Endothelial cell of umbilical vein (primary cell): ENCODE measurements at regions not wholly inside any gene's neighbourhood (a gene's known extent, or its start where the extent isn't known, plus 50 kb on each side); places are given as distances from the start of the nearest gene placed in this dataset.

Experiments
- BruUV-seq: library from RNA; stranded (reverse); fragments of 400-500 nt; replicated peaks from 2 replicates; lab custom pipeline; 2021; lab: Mats Ljungman, UMichigan
- CTCF ChIA-PET: fragments of 300-600, 350-600 bp; sonication (Branson Sonifier 250); formaldehyde crosslinking; loops from one replicate; lab custom pipeline; 2021; ENCODE audit warnings: antibody characterized with exemption, inconsistent platforms; lab: Charles Lee
- POLR2A ChIA-PET: fragments of 300-600, 350-600 bp; sonication (Branson Sonifier 250); formaldehyde crosslinking; loops from one replicate; lab custom pipeline; 2021; ENCODE audit warnings: antibody characterized with exemption, inconsistent platforms; lab: Charles Lee
- DNase-seq: peaks from one replicate; pipeline ENCODE4 v3.0.0-alpha.2; 2011; ENCODE audit warnings: low read depth, low spot score
- FAIRE-seq: peaks from 2 replicates; lab custom pipeline; 2011; peaks lifted over from hg19 to GRCh38; lab: Jason Lieb, UNC
- H2AFZ ChIP-seq: 2 replicates; pipeline ENCODE4 v1.6.0; 2012; ENCODE audit warnings: low read depth, low read length, control low read depth, inconsistent platforms
- H3K27ac ChIP-seq: 2 replicates; pipeline ENCODE4 v1.5.1; 2011; ENCODE audit warnings: low read depth, mild to moderate bottlenecking, control low read depth, low read length, moderate library complexity; ENCODE audit not compliant: insufficient read depth
- H3K27me3 ChIP-seq, 2 experiments: 2 replicates each; pipeline versions ENCODE4 v1.6.0 to v1.6.1; 2011; ENCODE audit warnings: low read length in 2 of 2, mixed read lengths in 1 of 2; ENCODE audit not compliant: control insufficient read depth in 2 of 2, insufficient read depth in 2 of 2
- H3K36me3 ChIP-seq, 2 experiments: 2 replicates in 1 of 2; 3 replicates in 1 of 2; pipeline ENCODE4 v1.5.1; 2011; ENCODE audit warnings: low read length in 2 of 2, mild to moderate bottlenecking in 1 of 2, moderate library complexity in 1 of 2; ENCODE audit not compliant: control insufficient read depth in 2 of 2, insufficient read depth in 2 of 2; ENCODE audit errors: extremely low read depth in 1 of 2
- H3K4me1 ChIP-seq: 3 replicates; pipeline ENCODE4 v1.5.1; 2011; ENCODE audit warnings: mild to moderate bottlenecking, low read length; ENCODE audit not compliant: control insufficient read depth, insufficient read depth; ENCODE audit errors: extremely low read depth
- H3K4me2 ChIP-seq: 2 replicates; pipeline ENCODE4 v1.6.1; 2011; ENCODE audit warnings: low read length, control low read depth, mixed read lengths; ENCODE audit not compliant: insufficient read depth
- H3K4me3 ChIP-seq, 3 experiments: fragments of 200-600 bp in 1 of 3; sonication (generic), shearing (Covaris generic) in 1 of 3; replicated peaks in 1 of 3; 2 replicates each; pipeline ENCODE4 v1.5.1; 2011 to 2016; ENCODE audit warnings: control low read depth in 3 of 3, low read length in 3 of 3, mild to moderate bottlenecking in 2 of 3, inconsistent platforms in 1 of 3, low read depth in 1 of 3, moderate library complexity in 1 of 3; ENCODE audit not compliant: insufficient read depth in 1 of 3
- H3K79me2 ChIP-seq: 2 replicates; pipeline ENCODE4 v1.6.0; 2012; ENCODE audit warnings: low read length, inconsistent platforms; ENCODE audit not compliant: control insufficient read depth, insufficient read depth
- H3K9ac ChIP-seq: replicated peaks from 2 replicates; pipeline ENCODE3; 2011; ENCODE audit warnings: low read length, control low read depth; ENCODE audit not compliant: insufficient read depth; ENCODE audit errors: extremely low read depth
- H3K9me1 ChIP-seq: replicated peaks from 3 replicates; pipeline ENCODE4 v1.6.0; 2011; ENCODE audit warnings: mild to moderate bottlenecking, low read length; ENCODE audit not compliant: control insufficient read depth, insufficient read depth; ENCODE audit errors: extremely low read depth
- H3K9me3 ChIP-seq: replicated peaks from 2 replicates; pipeline ENCODE4 v1.5.1; 2012; ENCODE audit warnings: low read length, inconsistent platforms; ENCODE audit not compliant: control insufficient read depth, insufficient read depth
- H4K20me1 ChIP-seq: replicated peaks from 2 replicates; pipeline ENCODE3; 2011; ENCODE audit warnings: mild to moderate bottlenecking, low read length; ENCODE audit not compliant: control insufficient read depth, insufficient read depth; ENCODE audit errors: extremely low read depth
- CTCF ChIP-seq, 2 donors: IDR thresholded peaks; 1 replicate in 1 of 2; 2 replicates in 1 of 2; pipeline ENCODE4 v1.5.1; 2011; ENCODE audit warnings: low read length in 2 of 2, mild to moderate bottlenecking in 2 of 2, moderate library complexity in 2 of 2, control low read depth in 1 of 2, inconsistent platforms in 1 of 2, low read depth in 1 of 2; ENCODE audit not compliant: insufficient read depth in 1 of 2; ENCODE audit errors: extremely low read depth in 1 of 2
- EZH2 ChIP-seq: IDR thresholded peaks from 2 replicates; pipeline ENCODE4 v1.6.1; 2012; ENCODE audit warnings: borderline replicate concordance, low read depth, mild to moderate bottlenecking, moderate library complexity, low read length, inconsistent platforms; ENCODE audit not compliant: severe bottlenecking
- GATA2 ChIP-seq: IDR thresholded peaks from 2 replicates; pipeline ENCODE4 v1.7.0; 2011; ENCODE audit warnings: low read depth, mild to moderate bottlenecking, moderate library complexity, mixed read lengths, low read length; ENCODE audit not compliant: insufficient read length, insufficient read depth
- JUN ChIP-seq: IDR thresholded peaks from 2 replicates; pipeline ENCODE4 v1.6.1; 2011; ENCODE audit warnings: borderline replicate concordance, low read depth; ENCODE audit not compliant: insufficient read length, insufficient read depth
- MAX ChIP-seq: IDR thresholded peaks from 2 replicates; pipeline ENCODE4 v1.6.1; 2011; ENCODE audit not compliant: insufficient read depth, insufficient read length
- MYC ChIP-seq: IDR thresholded peaks from one replicate; pipeline ENCODE4 v1.6.1; 2011; ENCODE audit warnings: mild to moderate bottlenecking, low read depth, low read length
- POLR2A ChIP-seq: IDR thresholded peaks from 2 replicates; pipeline ENCODE4 v1.6.1; 2012; ENCODE audit warnings: low read depth, mild to moderate bottlenecking, control low read depth, low read length
- POLR2AphosphoS5 ChIP-seq: IDR thresholded peaks from 2 replicates; pipeline ENCODE4 v1.6.1; 2012; ENCODE audit warnings: low read depth, mild to moderate bottlenecking, control low read depth, low read length, moderate library complexity; ENCODE audit not compliant: insufficient read depth
- dilution Hi-C: fragments of 300-500 bp; cut with MboI; formaldehyde crosslinking; loops from one replicate; pipeline ENCODE4 v1.15.0; 2019; ENCODE audit warnings: low sequenced_read_pairs; ENCODE audit not compliant: extremely low pct_ligation_motif_present
- intact Hi-C: fragments of 100-400 bp; cut with micrococcal nuclease; formaldehyde crosslinking; loops from one replicate; pipeline ENCODE4 v1.10.0; 2022

GRCh38 chr1:187275985-187276575 is 447.3 kb downstream of the PLA2G4A start:
- dilution Hi-C loops, result no loop called here
- no peak for FAIRE-seq
- CTCF ChIA-PET, result no interaction called here

More at GRCh38 chr1:187275985-187276575, 447.3 kb downstream of the PLA2G4A start:
- H3K4me3 ChIP-seq, result no peak overlapping the region
- H3K36me3 ChIP-seq, result no peaks in the 10 kb centered on the region
- no peaks in the 10 kb centered on the region for H3K4me1 ChIP-seq
- intact Hi-C loops, result no loop called here
- TF ChIP-seq MYC (no peak), POLR2A (no peak), JUN (no peak), EZH2 (no peak), MAX (no peak), POLR2AphosphoS5 (no peak), GATA2 (no peak), CTCF (IDR thresholded peaks at IDR 0.05; ENCODE audit: extremely low read depth in 1 of 2, insufficient read depth in 1 of 2, low read depth in 1 of 2, low read length in 2 of 2) (no peak)
- POLR2A ChIA-PET, result no interaction called here
- H3K9ac ChIP-seq, result no peak overlapping the region
- no TSS peak for BruUV-seq
- DNase-seq, result no peak
- no peak overlapping the region for H2AFZ ChIP-seq
- H3K9me3 ChIP-seq, result no peaks in the 10 kb centered on the region
- no peaks in the 10 kb centered on the region for H4K20me1 ChIP-seq
- H3K9me1 ChIP-seq, result no peaks in the 10 kb centered on the region
- no peak overlapping the region for H3K27ac ChIP-seq
- no peak overlapping the region for H3K4me2 ChIP-seq
- no peaks in the 10 kb centered on the region for H3K79me2 ChIP-seq
- H3K27me3 ChIP-seq, result no peaks in the 10 kb centered on the region
